AG08396 (cell line): ENCODE measurements at regions not wholly inside any gene's neighbourhood (a gene's known extent, or its start where the extent isn't known, plus 50 kb on each side); places are given as distances from the start of the nearest gene placed in this dataset.
"Not testable (repeated sequence)": the region's sequence is repeated elsewhere in the genome, so short reads cannot be mapped to it uniquely, and the experiment has no call there.

Experiments
- DNase-seq: peaks from one replicate; pipeline ENCODE4 v3.0.0; 2012; ENCODE audit warnings: low spot score, mixed read lengths

DNA sequence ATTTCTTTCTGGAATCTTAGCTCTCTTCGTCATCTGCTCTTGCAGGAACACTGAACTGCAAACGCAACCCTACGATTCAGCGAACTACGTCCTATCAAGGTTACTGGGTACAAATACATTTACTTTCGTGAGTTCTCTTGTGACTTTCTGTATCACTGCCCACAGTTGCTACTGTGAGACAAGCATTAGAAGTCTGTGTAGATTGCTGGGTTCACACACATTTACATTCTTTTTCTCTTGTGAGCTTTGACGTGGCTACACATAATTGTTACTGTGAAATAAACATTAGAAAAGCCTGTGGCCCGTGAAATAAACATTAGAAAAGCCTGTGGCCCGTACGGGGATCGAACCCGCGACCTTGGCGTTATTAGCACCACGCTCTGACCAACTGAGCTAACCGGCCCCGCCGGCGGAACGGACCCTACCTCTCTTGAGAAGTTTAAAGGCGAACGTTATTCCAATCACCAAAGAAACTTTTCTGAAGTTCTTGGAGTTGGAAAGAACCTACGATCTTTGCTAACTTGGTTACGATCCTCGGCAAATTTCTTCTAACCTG lies 61.2 kb upstream of the ZNF322 start:
- not testable (repeated sequence) for DNase-seq

DNA sequence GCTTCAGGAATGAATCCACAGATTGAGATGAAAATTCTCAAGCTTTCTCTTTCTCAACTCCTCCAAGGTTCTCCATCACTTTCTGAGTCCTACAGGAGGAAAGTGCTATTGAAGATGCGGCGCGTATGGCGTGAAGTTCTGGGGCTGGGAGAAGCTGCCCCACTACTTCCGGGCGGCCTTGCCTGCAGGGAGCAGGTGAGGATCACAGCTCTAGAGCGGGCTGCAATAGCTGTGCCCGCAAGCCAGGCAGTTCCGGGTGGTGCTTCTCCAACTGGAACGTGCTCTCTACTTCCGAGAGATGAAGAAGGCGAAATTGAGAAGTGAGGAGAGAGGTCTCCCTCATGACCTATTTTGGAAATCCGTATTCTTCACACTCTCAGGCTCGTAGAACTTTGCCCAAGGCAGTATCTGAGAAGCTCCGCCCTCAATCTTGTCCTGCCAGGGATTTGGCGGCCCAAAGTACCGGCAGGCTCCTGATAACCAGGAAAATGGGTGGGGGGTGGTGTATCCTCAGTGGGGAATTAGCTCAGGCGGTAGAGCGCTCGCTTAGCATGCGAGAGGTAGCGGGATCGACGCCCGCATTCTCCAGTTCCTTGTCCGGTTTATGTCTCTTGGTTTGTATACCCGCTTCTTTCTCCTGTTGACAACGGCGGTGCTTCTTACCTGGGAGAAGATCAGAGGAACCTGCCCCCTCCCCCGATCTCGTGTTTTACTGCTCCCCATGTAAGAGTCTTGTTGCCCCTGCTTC lies 70.6 kb upstream of the ZNF322 start:
- not testable (repeated sequence) for DNase-seq

- not testable (repeated sequence) for DNase-seq
Observed at GRCh38 chr6:26734776-26735472, 75.4 kb upstream of the ZNF322 start.

GRCh38 chr6:26739811-26740210 lies 80.3 kb upstream of the ZNF322 start:
- DNase-seq = no peak

- DNase-seq = peak; percentile 55
Observed at GRCh38 chr6:26743157-26743821, 83.7 kb upstream of the ZNF322 start.

GRCh38 chr6:26743941-26744699 lies 84.6 kb upstream of the ZNF322 start:
- DNase-seq = no peak

DNA sequence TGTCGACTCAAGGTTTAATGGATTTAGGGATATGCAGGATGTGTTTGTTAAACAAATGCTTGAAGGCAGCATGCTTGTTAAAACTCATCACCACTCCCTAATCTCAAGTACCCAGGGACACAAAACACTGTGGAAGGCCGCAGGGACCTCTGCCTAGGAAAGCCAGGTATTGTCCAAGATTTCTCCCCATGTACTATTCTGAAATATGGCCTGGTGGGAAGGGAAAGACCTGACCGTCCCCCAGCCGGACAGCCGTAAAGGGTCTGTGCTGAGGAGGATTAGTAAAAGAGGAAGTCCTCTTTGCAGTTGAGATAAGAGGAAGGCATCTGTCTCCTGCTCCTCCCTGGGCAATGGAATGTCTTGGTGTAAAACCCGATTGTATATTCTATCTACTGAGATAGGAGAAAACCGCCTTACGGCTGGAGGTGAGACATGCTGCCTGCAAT lies 85.3 kb upstream of the ZNF322 start:
- DNase-seq = not testable (repeated sequence)

DNA sequence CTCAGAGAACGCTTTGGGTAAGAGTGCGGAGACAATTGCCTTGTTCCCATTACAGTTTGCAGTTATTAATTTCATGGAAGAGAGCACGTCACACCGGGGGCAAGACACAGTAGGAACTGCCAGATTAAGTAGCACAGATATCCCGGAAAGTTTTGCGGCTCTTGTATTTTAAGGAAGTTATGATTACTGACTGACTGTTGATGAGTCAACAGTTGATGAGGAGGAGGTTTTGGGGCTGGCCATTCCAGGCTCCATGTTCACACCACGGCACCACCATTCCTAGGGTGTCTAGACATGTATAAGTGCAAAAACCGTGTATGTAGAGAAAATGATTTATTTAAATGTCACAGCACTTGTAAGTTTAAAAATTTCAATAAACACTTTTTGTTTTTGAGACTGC lies 86.4 kb upstream of the ZNF322 start:
- DNase-seq = not testable (repeated sequence)

GRCh38 chr6:26749126-26749758 lies 89.7 kb upstream of the ZNF322 start:
- DNase-seq = not testable (repeated sequence)

GRCh38 chr6:26749759-26750126 lies 90.2 kb upstream of the ZNF322 start:
- not testable (repeated sequence) for DNase-seq

DNA sequence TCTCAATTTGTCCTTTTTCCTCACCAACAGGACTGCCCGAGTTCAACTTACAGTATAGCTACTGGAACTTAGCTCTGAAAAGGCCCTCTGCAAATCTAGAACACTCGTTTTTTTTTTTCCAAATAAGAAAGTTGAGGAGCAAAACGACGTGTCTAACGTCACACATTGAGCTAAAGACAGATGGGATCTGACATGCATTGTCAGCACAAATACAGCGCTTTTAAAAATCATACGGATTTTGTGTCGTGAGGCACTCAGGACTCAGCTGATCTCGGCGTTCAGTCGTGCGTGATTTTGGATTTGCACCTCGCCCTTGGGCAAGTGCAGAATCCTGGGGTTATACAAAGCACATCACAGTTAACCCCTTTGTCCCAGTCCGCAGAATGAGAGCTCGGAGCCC lies 94.7 kb upstream of the ZNF322 start:
- DNase-seq = no peak

DNA sequence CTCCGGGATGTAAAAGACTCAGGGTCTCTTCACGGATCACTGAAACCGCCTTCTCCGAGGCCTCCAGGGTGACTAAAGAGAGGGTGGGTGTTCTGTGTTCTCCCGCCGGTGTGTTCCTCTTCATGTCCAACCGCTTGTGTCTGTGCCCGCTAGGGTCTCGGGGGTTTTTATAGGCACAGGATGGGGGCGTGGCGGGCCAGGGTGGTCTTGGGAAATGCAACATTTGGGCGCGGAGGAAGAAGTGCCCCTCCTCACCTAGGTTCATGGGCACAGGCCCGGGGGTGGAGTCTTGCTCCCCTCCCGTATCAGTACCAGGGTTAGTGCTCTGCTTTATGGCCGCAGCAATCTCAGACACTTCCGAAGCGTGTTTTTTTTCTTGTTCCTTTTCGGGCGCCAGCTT lies 95.3 kb upstream of the ZNF322 start:
- not testable (repeated sequence) for DNase-seq

GRCh38 chr6:26756067-26756805 lies 96.7 kb upstream of the ZNF322 start:
- DNase-seq = not testable (repeated sequence)

DNA sequence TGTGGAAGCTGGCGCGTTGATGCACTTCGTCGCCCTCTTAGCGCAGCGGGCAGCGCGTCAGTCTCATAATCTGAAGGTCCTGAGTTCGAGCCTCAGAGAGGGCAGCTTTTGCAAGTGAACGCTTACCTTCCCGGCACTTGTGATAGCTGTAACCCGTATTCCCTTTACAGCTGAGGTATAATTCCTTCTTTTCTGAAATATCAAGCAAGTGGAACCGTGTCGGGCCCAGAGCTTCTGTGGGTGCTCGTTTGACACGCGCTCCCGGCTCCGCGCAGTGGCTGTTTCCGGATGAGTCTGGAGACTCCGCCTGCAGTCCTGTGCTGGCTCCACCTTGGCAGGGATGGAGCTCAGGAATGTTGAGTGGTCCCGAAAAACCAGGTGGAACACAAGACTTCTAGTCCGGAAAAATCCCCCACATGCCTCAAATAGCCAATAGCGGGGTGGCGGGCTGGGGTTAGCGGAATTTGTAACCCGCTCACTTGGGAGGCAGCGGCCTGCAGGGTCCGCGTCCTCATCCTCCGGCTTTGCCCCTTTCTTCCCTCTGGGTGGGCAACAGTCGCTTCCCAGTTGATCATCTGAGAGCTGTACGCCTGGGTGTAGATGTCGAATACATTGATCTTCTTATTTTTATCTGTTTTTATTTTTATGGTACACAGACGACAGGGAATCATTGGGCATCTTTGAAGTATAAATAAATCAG lies 106.8 kb upstream of the ZNF322 start:
- DNase-seq = not testable (repeated sequence)

- not testable (repeated sequence) for DNase-seq
Observed at GRCh38 chr6:26770941-26771666, 111.6 kb upstream of the ZNF322 start.

GRCh38 chr6:26773414-26773813 lies 113.9 kb upstream of the ZNF322 start:
- DNase-seq = not testable (repeated sequence)

DNA sequence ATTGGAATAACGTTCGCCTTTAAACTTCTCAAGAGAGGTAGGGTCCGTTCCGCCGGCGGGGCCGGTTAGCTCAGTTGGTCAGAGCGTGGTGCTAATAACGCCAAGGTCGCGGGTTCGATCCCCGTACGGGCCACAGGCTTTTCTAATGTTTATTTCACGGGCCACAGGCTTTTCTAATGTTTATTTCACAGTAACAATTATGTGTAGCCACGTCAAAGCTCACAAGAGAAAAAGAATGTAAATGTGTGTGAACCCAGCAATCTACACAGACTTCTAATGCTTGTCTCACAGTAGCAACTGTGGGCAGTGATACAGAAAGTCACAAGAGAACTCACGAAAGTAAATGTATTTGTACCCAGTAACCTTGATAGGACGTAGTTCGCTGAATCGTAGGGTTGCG lies 121.0 kb upstream of the ZNF322 start:
- not testable (repeated sequence) for DNase-seq

- DNase-seq = not testable (repeated sequence)
Observed at GRCh38 chr6:26795474-26796307, 136.1 kb upstream of the ZNF322 start.
